ENCODE measurements at regions not wholly inside any gene's neighbourhood (a gene's known extent, or its start where the extent isn't known, plus 50 kb on each side); places are given as distances from the start of the nearest gene placed in this dataset.

DNA sequence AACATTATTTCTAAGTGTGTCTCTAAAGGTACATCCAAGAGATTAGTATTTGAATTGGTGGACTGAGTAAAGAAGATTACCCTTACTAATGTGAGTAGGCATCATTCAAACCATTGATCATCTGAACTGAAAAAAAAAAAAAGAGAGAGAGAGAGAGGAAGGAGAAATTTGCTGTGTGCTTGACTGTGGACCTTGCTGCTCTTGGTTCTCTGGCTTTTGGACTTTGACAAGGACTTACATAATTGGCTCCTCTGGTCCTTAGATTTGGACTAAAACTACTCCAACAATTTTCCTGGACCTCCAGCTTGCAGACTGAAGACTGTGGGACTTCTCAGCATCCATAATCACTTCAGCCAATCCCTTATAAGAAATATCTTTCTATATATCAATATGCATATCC, 1091.9 kb upstream of the EDIL3 start:
- no peak overlapping the region for H2AK5ac ChIP-seq (ENCODE audit: insufficient read length, low read length)
- H2BK20ac ChIP-seq (ENCODE audit: low read depth, low read length, poor library complexity, severe bottlenecking), result no peak overlapping the region
- no peak overlapping the region for H3K4me3 Mint-ChIP-seq
- no peak overlapping the region for H3K14ac ChIP-seq (ENCODE audit: insufficient read depth, low read length)
- no peak overlapping the region for H4K5ac ChIP-seq (ENCODE audit: insufficient read length, low read depth, low read length)
- no peaks in the 10 kb centered on the region for H4K20me1 ChIP-seq (ENCODE audit: control insufficient read depth, insufficient read depth, insufficient read length)
- no peaks in the 10 kb centered on the region for H3K27me3 ChIP-seq (ENCODE audit: insufficient read depth, low read length)
- H3K79me1 ChIP-seq (ENCODE audit: insufficient read depth, low read depth, low read length, poor library complexity, severe bottlenecking), result no peaks in the 10 kb centered on the region
- H3T11ph ChIP-seq (ENCODE audit: low read length), result no peak overlapping the region
- no peak overlapping the region for H3K23ac ChIP-seq (ENCODE audit: insufficient read length, low read depth, low read length)
- no peak overlapping the region for H3K27ac Mint-ChIP-seq
- no peak overlapping the region for H3K4me2 ChIP-seq (ENCODE audit: insufficient read depth, insufficient read length, low read length)
- H4K8ac ChIP-seq (replicated peaks; ENCODE audit: insufficient read length, low read depth, low read length), result no peak overlapping the region
- H2AFZ ChIP-seq (ENCODE audit: low read length), result no peak overlapping the region
- H2BK15ac ChIP-seq (ENCODE audit: low read depth, low read length), result no peak overlapping the region
- no peaks in the 10 kb centered on the region for H3K23me2 ChIP-seq (ENCODE audit: insufficient read length, low read depth, low read length, poor library complexity, severe bottlenecking)
- no peak overlapping the region for H3K56ac ChIP-seq (ENCODE audit: insufficient read length, low read depth, low read length)
- H3K9ac ChIP-seq (ENCODE audit: extremely low read depth, insufficient read length, low read length), result no peak overlapping the region
- H3K27me3 Mint-ChIP-seq (ENCODE audit: low read depth), result no peaks in the 10 kb centered on the region
- no peak overlapping the region for H3K27ac ChIP-seq (ENCODE audit: insufficient read length, low read depth, low read length)
- no peak overlapping the region for H2BK120ac ChIP-seq (ENCODE audit: low read depth, low read length, poor library complexity, severe bottlenecking)
- TF ChIP-seq, protein P1, sequence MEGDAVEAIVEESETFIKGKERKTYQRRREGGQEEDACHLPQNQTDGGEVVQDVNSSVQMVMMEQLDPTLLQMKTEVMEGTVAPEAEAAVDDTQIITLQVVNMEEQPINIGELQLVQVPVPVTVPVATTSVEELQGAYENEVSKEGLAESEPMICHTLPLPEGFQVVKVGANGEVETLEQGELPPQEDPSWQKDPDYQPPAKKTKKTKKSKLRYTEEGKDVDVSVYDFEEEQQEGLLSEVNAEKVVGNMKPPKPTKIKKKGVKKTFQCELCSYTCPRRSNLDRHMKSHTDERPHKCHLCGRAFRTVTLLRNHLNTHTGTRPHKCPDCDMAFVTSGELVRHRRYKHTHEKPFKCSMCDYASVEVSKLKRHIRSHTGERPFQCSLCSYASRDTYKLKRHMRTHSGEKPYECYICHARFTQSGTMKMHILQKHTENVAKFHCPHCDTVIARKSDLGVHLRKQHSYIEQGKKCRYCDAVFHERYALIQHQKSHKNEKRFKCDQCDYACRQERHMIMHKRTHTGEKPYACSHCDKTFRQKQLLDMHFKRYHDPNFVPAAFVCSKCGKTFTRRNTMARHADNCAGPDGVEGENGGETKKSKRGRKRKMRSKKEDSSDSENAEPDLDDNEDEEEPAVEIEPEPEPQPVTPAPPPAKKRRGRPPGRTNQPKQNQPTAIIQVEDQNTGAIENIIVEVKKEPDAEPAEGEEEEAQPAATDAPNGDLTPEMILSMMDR (conservative IDR thresholded peaks at IDR 0.05), result no peak
- H3K36me3 Mint-ChIP-seq (ENCODE audit: insufficient read depth in 1 of 3, low read depth in 3 of 3), result peaks cover 0 to 10% (median 5%) of the 10 kb centered on the region in 3 experiments; a peak in 4 of 7 replicates
- H4K91ac ChIP-seq (ENCODE audit: insufficient read length, low read depth, low read length), result no peak overlapping the region
- no peak overlapping the region for H2BK5ac ChIP-seq (ENCODE audit: insufficient read length, low read length)
- H3K4me1 ChIP-seq (ENCODE audit: insufficient read depth, low read length), result no peaks in the 10 kb centered on the region
- no peaks in the 10 kb centered on the region for H3K79me2 ChIP-seq (ENCODE audit: insufficient read depth, low read length)
- no peaks in the 10 kb centered on the region for H3K4me1 Mint-ChIP-seq
- peaks cover 9 to 14% of the 10 kb centered on the region in 2 experiments for H3K9me3 Mint-ChIP-seq
- no peaks in the 10 kb centered on the region for H3K9me3 ChIP-seq (ENCODE audit: control insufficient read depth, low read depth, low read length)
- H2BK12ac ChIP-seq (ENCODE audit: insufficient read length, low read depth, low read length), result no peak overlapping the region
- no peak overlapping the region for H3K18ac ChIP-seq (ENCODE audit: insufficient read length, low read depth, low read length)
- no peak overlapping the region for H3K4ac ChIP-seq (ENCODE audit: low read depth, low read length)
- DNase-seq, result no peak

Data from H9 (cell line).